ENCODE measurements at regions not wholly inside any gene's neighbourhood (a gene's known extent, or its start where the extent isn't known, plus 50 kb on each side); places are given as distances from the start of the nearest gene placed in this dataset.

DNA sequence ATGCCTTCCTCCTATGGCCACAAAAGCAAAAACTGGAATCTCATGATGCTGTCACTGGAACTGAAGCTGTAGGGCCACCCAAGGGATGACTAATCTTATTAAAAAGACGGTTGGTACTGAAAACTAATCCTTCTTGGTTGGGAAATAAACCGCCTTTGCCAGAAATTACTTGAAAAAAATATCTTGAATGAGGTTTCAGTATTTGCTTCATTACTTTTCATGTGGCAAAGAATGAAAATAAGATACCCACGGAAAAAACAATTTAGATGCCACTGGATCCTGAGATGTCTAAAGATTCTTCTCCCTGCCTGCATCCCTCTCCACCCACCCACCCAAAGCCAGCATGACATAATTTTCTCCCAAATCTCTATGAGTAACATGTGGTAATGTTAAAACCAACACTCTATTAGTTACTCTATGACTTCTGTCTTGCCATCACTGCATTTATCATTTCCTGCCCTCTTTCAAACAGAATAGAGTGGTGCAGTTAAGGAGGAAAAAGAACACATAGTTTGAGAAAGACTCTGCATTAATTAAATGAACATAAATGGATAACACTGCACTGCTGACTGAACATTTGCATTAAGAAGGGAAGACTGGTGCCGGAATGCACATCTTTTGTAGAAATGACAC is 111.8 kb upstream of the DPH6 start:
- DNase-seq (ENCODE audit: low read depth in 3 of 3): peak in 1 of 3 experiments; percentile 4

DNA sequence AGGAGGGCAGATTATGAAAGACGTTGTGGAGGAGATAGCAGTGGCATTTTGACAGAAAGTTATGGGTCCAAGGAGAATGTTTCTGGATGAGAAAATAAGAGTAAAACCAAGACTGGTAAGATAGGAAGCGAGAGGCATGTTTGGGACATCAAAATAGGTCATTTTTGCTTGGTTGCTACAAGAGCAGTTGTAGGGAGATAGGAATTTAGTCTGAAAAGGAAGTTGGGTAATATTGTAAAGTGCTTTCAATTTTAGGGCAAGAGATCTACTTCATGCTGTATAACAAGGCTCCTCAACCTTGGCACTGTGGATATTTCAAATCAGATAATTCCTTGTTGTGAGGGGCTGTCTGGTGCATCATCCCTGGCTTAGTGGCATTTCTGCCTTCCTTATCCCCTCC is 118.0 kb upstream of the DPH6 start:
- no peak for DNase-seq (ENCODE audit: low read depth in 3 of 3)

DNA sequence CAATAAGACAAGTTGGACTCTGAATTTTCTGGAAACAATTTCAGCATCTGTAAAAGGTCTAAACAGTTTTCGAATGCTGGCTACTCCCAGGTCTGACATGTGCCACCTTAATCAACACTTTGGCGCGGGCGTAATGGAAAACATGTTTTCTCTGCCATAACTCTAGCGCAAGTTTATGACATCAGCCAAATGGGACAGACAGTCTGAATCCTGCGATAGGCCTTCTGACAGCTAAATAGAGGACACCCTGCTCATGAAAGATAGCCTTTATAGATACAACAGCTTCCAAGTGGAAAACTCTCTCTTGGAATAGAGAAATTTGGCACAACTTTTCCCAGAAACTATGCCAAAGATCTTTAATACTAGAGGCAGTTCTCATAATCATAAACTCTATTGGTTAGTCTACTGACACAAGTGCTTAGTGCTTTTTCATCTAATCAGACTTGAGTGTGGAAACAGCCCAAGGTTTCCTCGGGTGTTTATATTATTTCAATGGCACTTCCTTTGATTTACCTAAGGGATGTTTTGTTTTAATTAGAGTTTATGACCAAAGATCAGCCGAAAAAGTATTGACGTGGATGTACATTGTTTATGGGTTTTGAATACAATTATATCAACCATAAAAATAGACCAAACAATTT is 120.1 kb upstream of the DPH6 start:
- no peak for DNase-seq (ENCODE audit: low read depth in 3 of 3)

- no peak for DNase-seq (ENCODE audit: low read depth in 3 of 3)
Measured at GRCh38 chr15:35667908-35668307, 121.9 kb upstream of the DPH6 start.

DNA sequence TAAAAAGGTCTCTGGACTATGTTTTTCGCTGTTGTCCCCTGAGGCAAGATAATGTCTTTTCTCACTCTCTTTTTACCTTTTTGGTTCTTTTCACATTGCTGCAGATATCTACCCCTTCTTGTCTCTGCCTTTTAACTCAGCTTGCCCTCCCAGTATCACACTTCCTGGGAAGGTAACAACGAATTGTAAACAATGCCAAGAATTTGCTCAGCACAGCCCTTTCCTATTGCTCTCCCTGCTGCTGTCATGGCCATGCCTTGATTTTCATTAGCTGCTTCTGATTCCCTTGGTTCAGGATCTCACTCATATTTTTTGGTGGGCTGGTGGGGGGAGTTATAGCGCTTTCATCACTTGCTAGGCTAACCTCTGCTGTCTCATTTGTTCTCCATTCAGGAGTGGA is 123.1 kb upstream of the DPH6 start:
- DNase-seq (ENCODE audit: low read depth in 3 of 3): no peak

DNA sequence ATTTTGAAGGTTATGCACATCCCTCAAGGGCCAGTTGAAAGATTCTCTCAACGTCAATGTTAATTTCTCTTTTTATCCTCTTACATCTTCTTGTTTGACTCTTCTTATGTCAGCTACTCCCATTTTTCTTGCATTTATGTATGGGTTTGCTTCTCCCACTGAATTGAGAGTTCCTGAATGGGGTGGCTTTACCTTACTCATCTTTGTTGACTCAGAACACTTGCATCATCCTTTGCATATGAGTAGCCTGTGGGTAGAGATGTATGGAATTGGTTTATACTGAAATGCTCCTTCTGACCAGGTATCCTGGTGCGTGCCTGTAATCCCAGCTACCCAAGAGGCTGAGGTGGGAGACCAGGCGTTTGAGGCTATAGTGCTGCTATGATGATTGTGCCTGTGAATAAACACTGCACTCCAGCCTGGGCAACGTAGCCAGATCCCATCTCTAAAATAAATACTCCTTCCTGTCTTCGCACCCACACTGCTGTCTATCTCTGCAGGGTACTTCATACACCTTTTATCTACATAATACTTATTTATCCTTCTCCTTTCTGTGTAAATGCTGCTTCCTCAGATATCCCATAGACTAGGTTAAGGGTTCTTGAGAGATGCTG is 123.6 kb upstream of the DPH6 start:
- DNase-seq (ENCODE audit: low read depth in 3 of 3): no peak

- no peak for DNase-seq (ENCODE audit: low read depth in 3 of 3)
Measured at GRCh38 chr15:35671197-35671596, 125.2 kb upstream of the DPH6 start.

DNA sequence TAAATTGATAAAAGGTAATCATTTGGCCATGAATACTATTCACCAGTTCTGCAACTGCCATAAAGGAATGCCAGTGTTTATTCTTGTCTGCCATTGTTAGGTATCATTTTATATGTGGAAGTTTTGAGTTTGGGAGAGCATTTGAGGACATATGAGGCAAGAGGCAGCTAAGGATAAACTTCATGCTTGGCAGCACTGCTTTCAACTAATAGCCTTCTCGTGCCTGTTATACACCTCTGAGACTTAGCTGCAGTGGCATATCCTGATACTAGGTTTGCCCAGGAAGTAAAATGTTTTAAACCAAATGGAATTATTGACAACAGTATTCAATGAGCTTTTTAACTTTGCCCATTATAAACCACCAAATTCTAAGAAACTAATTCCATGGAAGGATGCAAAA is 126.0 kb upstream of the DPH6 start:
- no peak for DNase-seq (ENCODE audit: low read depth in 3 of 3)

GRCh38 chr15:35673093-35673684 is 127.2 kb upstream of the DPH6 start:
- peak in 1 of 3 experiments; percentile 0 for DNase-seq (ENCODE audit: low read depth in 3 of 3)

- DNase-seq (ENCODE audit: low read depth in 3 of 3): no peak
Measured at GRCh38 chr15:35674873-35675781, 129.2 kb upstream of the DPH6 start.

- no peak for DNase-seq (ENCODE audit: low read depth in 3 of 3)
Measured at GRCh38 chr15:35678774-35679173, 132.8 kb upstream of the DPH6 start.

DNA sequence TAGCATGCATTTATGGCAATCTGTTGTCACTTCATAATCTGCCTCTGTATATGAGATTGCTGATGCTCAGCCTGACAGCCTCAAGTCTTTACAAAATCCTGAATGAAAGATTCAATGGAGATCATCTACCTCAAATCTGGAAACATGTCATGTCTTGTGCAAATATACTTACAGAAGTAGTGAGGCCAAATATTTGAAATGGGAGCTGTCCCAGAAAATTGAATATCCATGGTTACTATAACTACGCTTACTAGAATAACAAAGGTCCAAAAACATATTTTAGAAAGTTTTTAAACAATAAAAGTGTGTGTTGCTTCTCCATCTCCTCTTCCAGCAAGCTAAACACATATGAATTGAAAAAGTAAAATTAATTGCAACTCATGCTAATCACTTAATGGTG is 133.2 kb upstream of the DPH6 start:
- no peak for DNase-seq (ENCODE audit: low read depth in 3 of 3)

DNA sequence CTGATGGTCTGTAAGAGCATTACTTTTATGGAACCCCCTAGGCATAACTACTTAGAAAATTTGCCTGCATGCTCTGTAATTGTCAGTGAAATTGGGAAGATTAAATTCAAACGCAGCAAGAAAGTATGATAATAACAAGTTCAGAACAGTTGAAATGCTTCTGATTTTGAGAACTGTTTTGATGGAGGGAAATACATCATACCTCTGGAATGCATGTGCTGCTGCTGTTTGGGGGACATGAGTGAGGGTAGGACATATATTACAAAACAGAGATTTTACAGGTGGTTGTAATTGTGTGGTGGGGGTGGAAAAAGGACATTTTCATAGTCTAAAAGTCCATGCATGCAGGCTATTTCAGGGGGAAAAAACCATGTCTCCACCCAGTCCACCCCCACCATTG is 135.0 kb upstream of the DPH6 start:
- no peak for DNase-seq (ENCODE audit: low read depth in 3 of 3)

- no peak for DNase-seq (ENCODE audit: low read depth in 3 of 3)
Measured at GRCh38 chr15:35686347-35686746, 140.4 kb upstream of the DPH6 start.

- no peak for DNase-seq (ENCODE audit: low read depth in 3 of 3)
Measured at GRCh38 chr15:35689266-35689665, 143.3 kb upstream of the DPH6 start.

- DNase-seq (ENCODE audit: low read depth in 3 of 3): no peak
Measured at GRCh38 chr15:35690089-35690488, 144.1 kb upstream of the DPH6 start.

DNA sequence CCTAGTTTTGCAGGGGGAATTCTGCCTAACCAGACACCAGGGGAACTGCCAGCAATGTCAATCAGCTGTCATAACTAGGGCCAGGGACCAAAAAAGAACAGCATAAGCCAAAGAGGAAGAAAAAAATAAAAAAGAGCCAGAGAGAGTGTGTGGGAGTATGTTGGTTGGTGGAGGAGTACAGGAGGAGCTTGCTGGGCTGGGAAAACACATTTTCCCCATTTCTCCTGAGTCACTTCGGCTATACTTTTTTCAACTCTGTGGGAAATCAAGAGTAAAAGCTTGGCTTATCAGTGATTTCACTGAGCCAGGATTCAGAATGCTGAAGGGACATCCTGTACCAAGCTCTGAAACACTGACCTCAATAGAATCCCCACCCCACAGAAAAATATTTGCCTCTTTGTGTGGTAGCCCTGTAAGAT is 144.7 kb upstream of the DPH6 start:
- no peak for DNase-seq (ENCODE audit: low read depth in 3 of 3)

GRCh38 chr15:35691173-35691761 is 145.3 kb upstream of the DPH6 start:
- no peak for DNase-seq (ENCODE audit: low read depth in 3 of 3)

- DNase-seq (ENCODE audit: low read depth in 3 of 3): no peak
Measured at GRCh38 chr15:35691891-35692867, 146.2 kb upstream of the DPH6 start.

GRCh38 chr15:35693286-35693685 is 147.3 kb upstream of the DPH6 start:
- no peak for DNase-seq (ENCODE audit: low read depth in 3 of 3)

Measured in stimulated activated CD4-positive, alpha-beta T cell treated with anti-CD3 and anti-CD28 coated beads, TNF-alpha, amount 100 ng/mL, for 24 hours (primary cell).